Panc1 (cell line): ENCODE measurements at regions not wholly inside any gene's neighbourhood (a gene's known extent, or its start where the extent isn't known, plus 50 kb on each side); places are given as distances from the start of the nearest gene placed in this dataset.

ENCODE experiments used
- ATAC-seq: fragments of 200-7000 bp; cut with Tn5 transposase; 2 replicates; pipeline ENCODE4 v1.9.1; 2020; ENCODE audit warnings: mild to moderate bottlenecking, moderate library complexity
- BruUV-seq: library from RNA; stranded (reverse); fragments of 400-500 nt; replicated peaks from 2 replicates; lab custom pipeline; 2021; lab: Mats Ljungman, UMichigan
- CTCF ChIA-PET: fragments of 300-600 bp; sonication (Branson Sonifier 250); formaldehyde crosslinking; loops from one replicate; lab custom pipeline; 2022; ENCODE audit warnings: antibody characterized with exemption; lab: Charles Lee
- POLR2A ChIA-PET: fragments of 300-600 bp; sonication (Branson Sonifier 250); formaldehyde crosslinking; loops from one replicate; lab custom pipeline; 2022; ENCODE audit warnings: antibody characterized with exemption; lab: Charles Lee
- DNase-seq: peaks from one replicate; pipeline ENCODE4 v3.0.0-alpha.2; 2010; ENCODE audit warnings: low read depth, low spot score
- H3K27ac ChIP-seq: 2 replicates; pipeline ENCODE4 v1.5.1; 2011; ENCODE audit warnings: mild to moderate bottlenecking, low read length, inconsistent platforms
- H3K27me3 ChIP-seq: fragments of 200-500 bp; sonication (Bioruptor generic); 2 replicates; pipeline ENCODE4 v1.6.0; 2014; ENCODE audit warnings: low read length, inconsistent platforms; ENCODE audit not compliant: control insufficient read depth, insufficient read depth
- H3K36me3 ChIP-seq: fragments of 200-500 bp; sonication (Bioruptor generic); 2 replicates; pipeline ENCODE4 v1.5.1; 2014; ENCODE audit warnings: inconsistent platforms, mild to moderate bottlenecking, low read length, moderate library complexity; ENCODE audit not compliant: control insufficient read depth, insufficient read depth
- H3K4me1 ChIP-seq: 2 replicates; pipeline ENCODE4 v1.5.1; 2011; ENCODE audit warnings: inconsistent platforms, mild to moderate bottlenecking, low read length, moderate library complexity; ENCODE audit not compliant: control insufficient read depth, insufficient read depth
- H3K4me3 ChIP-seq, 2 experiments: 2 replicates each; pipeline ENCODE4 v1.5.1; 2011 to 2012; ENCODE audit warnings: low read depth in 2 of 2, low read length in 2 of 2, mild to moderate bottlenecking in 2 of 2, inconsistent platforms in 1 of 2, moderate library complexity in 1 of 2
- H3K9me3 ChIP-seq: fragments of 200-500 bp; sonication (Bioruptor generic); 2 replicates; pipeline ENCODE4 v1.5.1; 2014; ENCODE audit warnings: low read depth, mild to moderate bottlenecking, inconsistent platforms, low read length, moderate library complexity; ENCODE audit not compliant: control insufficient read depth, insufficient read depth
- POLR2AphosphoS5 ChIP-seq: IDR thresholded peaks from 2 replicates; pipeline ENCODE4 v1.6.1; 2012; ENCODE audit warnings: mild to moderate bottlenecking, low read depth, low read length, moderate library complexity
- SIN3A ChIP-seq: IDR thresholded peaks from 2 replicates; pipeline ENCODE4 v1.6.1; 2012; ENCODE audit warnings: low read depth, mild to moderate bottlenecking, low read length, moderate library complexity, borderline replicate concordance; ENCODE audit not compliant: insufficient read depth
- TCF7L2 ChIP-seq: IDR thresholded peaks from 2 replicates; pipeline ENCODE4 v1.6.1; 2011; ENCODE audit warnings: mild to moderate bottlenecking, low read depth, low read length, inconsistent platforms
- in situ Hi-C: cut with HindIII; loops from 2 replicates; pipeline ENCODE4 v1.10.0; 2016; ENCODE audit warnings: low sequenced_read_pairs, low pct_unique_long_range_greater_than_20kb
- intact Hi-C: fragments of 100-400 bp; cut with micrococcal nuclease; formaldehyde crosslinking; loops from one replicate; pipeline ENCODE4 v1.10.0; 2022; ENCODE audit not compliant: unreplicated experiment
- TF ChIP-seq, protein P1 (sequence below), 2 experiments: IDR thresholded peaks; 2 replicates each; pipeline ENCODE4 v1.6.1; 2011 to 2012; ENCODE audit warnings: low read depth in 2 of 2, control low read depth in 1 of 2, low read length in 1 of 2, mild to moderate bottlenecking in 1 of 2, moderate library complexity in 1 of 2; ENCODE audit not compliant: insufficient read depth in 1 of 2
- TF ChIP-seq, protein P2 (sequence below): fragments of 450-650 bp; IDR thresholded peaks from 2 replicates; pipeline ENCODE4 v1.5.1; 2017; ENCODE audit warnings: mild to moderate bottlenecking

DNA sequence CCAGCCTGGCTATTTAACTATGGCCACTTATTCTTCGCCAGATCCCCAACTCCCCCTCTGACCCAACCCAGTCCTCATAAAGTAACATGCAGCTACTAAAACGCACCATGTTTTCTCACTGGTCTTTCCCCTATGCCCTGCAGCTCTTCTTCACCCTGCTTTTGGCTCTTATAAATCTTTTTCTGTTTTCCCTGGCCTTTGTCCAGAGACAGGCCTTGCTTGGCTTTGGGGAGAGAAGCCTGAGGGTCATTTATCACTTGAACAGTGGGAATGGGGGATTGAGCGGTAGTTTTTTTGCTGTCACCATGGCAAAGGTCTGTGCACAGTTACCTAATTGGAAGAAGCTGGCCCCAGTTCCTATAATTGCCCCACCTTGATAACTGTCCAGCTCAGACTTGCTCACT, 202.9 kb upstream of the NT5C1B start:
- H3K36me3 ChIP-seq: no peaks in the 10 kb centered on the region
- no peaks in the 10 kb centered on the region for H3K9me3 ChIP-seq
- H3K27ac ChIP-seq: no peak overlapping the region
- no peak overlapping the region for H3K4me3 ChIP-seq
- ATAC-seq (no peak), DNase-seq (no peak)
- TF ChIP-seq SIN3A (no peak), POLR2AphosphoS5 (no peak), TCF7L2 (no peak)
- TF ChIP-seq, protein P1, sequence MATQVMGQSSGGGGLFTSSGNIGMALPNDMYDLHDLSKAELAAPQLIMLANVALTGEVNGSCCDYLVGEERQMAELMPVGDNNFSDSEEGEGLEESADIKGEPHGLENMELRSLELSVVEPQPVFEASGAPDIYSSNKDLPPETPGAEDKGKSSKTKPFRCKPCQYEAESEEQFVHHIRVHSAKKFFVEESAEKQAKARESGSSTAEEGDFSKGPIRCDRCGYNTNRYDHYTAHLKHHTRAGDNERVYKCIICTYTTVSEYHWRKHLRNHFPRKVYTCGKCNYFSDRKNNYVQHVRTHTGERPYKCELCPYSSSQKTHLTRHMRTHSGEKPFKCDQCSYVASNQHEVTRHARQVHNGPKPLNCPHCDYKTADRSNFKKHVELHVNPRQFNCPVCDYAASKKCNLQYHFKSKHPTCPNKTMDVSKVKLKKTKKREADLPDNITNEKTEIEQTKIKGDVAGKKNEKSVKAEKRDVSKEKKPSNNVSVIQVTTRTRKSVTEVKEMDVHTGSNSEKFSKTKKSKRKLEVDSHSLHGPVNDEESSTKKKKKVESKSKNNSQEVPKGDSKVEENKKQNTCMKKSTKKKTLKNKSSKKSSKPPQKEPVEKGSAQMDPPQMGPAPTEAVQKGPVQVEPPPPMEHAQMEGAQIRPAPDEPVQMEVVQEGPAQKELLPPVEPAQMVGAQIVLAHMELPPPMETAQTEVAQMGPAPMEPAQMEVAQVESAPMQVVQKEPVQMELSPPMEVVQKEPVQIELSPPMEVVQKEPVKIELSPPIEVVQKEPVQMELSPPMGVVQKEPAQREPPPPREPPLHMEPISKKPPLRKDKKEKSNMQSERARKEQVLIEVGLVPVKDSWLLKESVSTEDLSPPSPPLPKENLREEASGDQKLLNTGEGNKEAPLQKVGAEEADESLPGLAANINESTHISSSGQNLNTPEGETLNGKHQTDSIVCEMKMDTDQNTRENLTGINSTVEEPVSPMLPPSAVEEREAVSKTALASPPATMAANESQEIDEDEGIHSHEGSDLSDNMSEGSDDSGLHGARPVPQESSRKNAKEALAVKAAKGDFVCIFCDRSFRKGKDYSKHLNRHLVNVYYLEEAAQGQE (IDR thresholded peaks at IDR 0.05; ENCODE audit: insufficient read depth in 1 of 2, low read depth in 2 of 2, low read length in 1 of 2): no peak
- TF ChIP-seq, protein P2, sequence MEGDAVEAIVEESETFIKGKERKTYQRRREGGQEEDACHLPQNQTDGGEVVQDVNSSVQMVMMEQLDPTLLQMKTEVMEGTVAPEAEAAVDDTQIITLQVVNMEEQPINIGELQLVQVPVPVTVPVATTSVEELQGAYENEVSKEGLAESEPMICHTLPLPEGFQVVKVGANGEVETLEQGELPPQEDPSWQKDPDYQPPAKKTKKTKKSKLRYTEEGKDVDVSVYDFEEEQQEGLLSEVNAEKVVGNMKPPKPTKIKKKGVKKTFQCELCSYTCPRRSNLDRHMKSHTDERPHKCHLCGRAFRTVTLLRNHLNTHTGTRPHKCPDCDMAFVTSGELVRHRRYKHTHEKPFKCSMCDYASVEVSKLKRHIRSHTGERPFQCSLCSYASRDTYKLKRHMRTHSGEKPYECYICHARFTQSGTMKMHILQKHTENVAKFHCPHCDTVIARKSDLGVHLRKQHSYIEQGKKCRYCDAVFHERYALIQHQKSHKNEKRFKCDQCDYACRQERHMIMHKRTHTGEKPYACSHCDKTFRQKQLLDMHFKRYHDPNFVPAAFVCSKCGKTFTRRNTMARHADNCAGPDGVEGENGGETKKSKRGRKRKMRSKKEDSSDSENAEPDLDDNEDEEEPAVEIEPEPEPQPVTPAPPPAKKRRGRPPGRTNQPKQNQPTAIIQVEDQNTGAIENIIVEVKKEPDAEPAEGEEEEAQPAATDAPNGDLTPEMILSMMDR: no peak
- no peaks in the 10 kb centered on the region for H3K4me1 ChIP-seq
- ChIA-PET CTCF (interaction anchor here (0.6 kb wide), 1 partner anchor 63 kb away, joined by 4 read pairs; no protein-coding TSS in a partner anchor), POLR2A (no interaction called here)
- no peaks in the 10 kb centered on the region for H3K27me3 ChIP-seq
- intact Hi-C loops: no loop called here
- no TSS peak for BruUV-seq
- in situ Hi-C loops: no loop called here

DNA sequence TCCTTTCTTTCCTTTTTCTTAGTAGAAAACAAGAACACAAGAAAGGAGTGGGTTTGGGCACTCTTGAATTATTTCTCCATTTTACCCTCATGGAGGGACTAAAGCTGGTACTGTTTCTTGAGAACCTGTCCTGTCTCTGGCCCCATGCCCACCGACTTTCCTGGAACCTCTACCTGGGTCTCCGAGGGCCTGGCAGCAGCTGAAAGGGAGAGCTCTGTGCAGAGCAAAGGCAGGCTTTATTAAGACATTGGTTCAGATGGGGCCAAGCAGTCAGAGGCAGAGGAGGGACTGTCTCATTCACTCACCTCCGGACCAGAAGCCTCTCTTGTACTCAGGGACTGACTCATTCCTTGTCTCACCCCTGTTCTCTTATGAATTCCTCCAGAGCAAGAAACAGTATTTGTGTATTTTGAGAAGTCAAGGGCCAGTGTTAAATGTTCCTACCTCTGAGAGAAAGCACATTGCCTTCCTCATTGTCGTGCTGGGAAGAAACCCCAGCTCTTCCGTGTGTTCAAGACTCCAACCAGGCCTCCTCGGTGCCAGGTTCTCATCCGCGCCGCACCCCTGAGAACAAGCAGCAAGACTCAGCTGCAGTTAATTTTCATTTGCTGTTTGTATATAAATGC, 201.9 kb upstream of the NT5C1B start:
- no peak for ATAC-seq
- Histone ChIP-seq H3K4me1 (no peaks in the 10 kb centered on the region), H3K27me3 (no peaks in the 10 kb centered on the region), H3K9me3 (no peaks in the 10 kb centered on the region), H3K27ac (no peak overlapping the region), H3K4me3 (no peak overlapping the region), H3K36me3 (no peaks in the 10 kb centered on the region)
- DNase-seq: no peak
- intact Hi-C loops (no loop called here), in situ Hi-C loops (no loop called here)
- ChIA-PET CTCF (no interaction called here), POLR2A (no interaction called here)
- no TSS peak for BruUV-seq
- TF ChIP-seq SIN3A (no peak), TCF7L2 (no peak), POLR2AphosphoS5 (no peak)
- TF ChIP-seq, protein P2: no peak
- TF ChIP-seq, protein P1 (IDR thresholded peaks at IDR 0.05; ENCODE audit: insufficient read depth in 1 of 2, low read depth in 2 of 2, low read length in 1 of 2): no peak
